NCI-H526 treated with DMSO at 0.1 percent for 48 hours (cell line): ENCODE measurements at regions not wholly inside any gene's neighbourhood (a gene's known extent, or its start where the extent isn't known, plus 50 kb on each side); places are given as distances from the start of the nearest gene placed in this dataset.

ENCODE experiments used
- DNase-seq: peaks from one replicate; lab custom pipeline; 2025; lab: John Stamatoyannopoulos, UW

- DNase-seq, result no peak
Measured at GRCh38 chr11:119794141-119794665, 65.2 kb upstream of the NECTIN1 start.

GRCh38 chr11:119793335-119793984, 64.5 kb upstream of the NECTIN1 start:
- DNase-seq, result no peak

GRCh38 chr11:119791701-119792151, 62.7 kb upstream of the NECTIN1 start:
- DNase-seq, result no peak

GRCh38 chr11:119791047-119791446, 62.0 kb upstream of the NECTIN1 start:
- no peak for DNase-seq

GRCh38 chr11:119790476-119790875, 61.5 kb upstream of the NECTIN1 start:
- no peak for DNase-seq

GRCh38 chr11:119789766-119790407, 60.9 kb upstream of the NECTIN1 start:
- no peak for DNase-seq

- DNase-seq, result no peak
Measured at GRCh38 chr11:119788911-119789560, 60.0 kb upstream of the NECTIN1 start.

- DNase-seq, result no peak
Measured at GRCh38 chr11:119788096-119788883, 59.3 kb upstream of the NECTIN1 start.

GRCh38 chr11:119787074-119787461, 58.1 kb upstream of the NECTIN1 start:
- DNase-seq, result no peak

GRCh38 chr11:119786431-119787073, 57.6 kb upstream of the NECTIN1 start:
- no peak for DNase-seq

- no peak for DNase-seq
Measured at GRCh38 chr11:119785131-119785530, 56.1 kb upstream of the NECTIN1 start.

- no peak for DNase-seq
Measured at GRCh38 chr11:119784421-119784820, 55.4 kb upstream of the NECTIN1 start.

- no peak for DNase-seq
Measured at GRCh38 chr11:119783466-119784400, 54.7 kb upstream of the NECTIN1 start.

- DNase-seq, result no peak
Measured at GRCh38 chr11:119782739-119783072, 53.7 kb upstream of the NECTIN1 start.

- no peak for DNase-seq
Measured at GRCh38 chr11:119782006-119782738, 53.2 kb upstream of the NECTIN1 start.

GRCh38 chr11:119780222-119780953, 51.4 kb upstream of the NECTIN1 start:
- no peak for DNase-seq

- no peak for DNase-seq
Measured at GRCh38 chr11:119779195-119780071, 50.4 kb upstream of the NECTIN1 start.
